Muscle of leg (tissue), 3 donors: ENCODE measurements at regions not wholly inside any gene's neighbourhood (a gene's known extent, or its start where the extent isn't known, plus 50 kb on each side); places are given as distances from the start of the nearest gene placed in this dataset.

ENCODE experiments used
- DNase-seq: peaks from one replicate; pipeline ENCODE4 v3.0.0; 2013
- H3K27ac ChIP-seq: one replicate; pipeline ENCODE4 v1.5.1; 2013; ENCODE audit warnings: mild to moderate bottlenecking, low read length, control low read depth
- H3K27me3 ChIP-seq: one replicate; pipeline ENCODE4 v1.6.1; 2013; ENCODE audit warnings: low read length; ENCODE audit not compliant: control insufficient read depth, insufficient read depth
- H3K36me3 ChIP-seq: one replicate; pipeline ENCODE4 v1.6.1; 2013; ENCODE audit warnings: low read length; ENCODE audit not compliant: control insufficient read depth, insufficient read depth
- H3K4me1 ChIP-seq: one replicate; pipeline ENCODE4 v1.6.1; 2013; ENCODE audit warnings: low read length; ENCODE audit not compliant: control insufficient read depth, insufficient read depth
- H3K4me3 ChIP-seq: one replicate; pipeline ENCODE4 v1.5.1; 2013; ENCODE audit warnings: low read length, control low read depth
- H3K9me3 ChIP-seq: replicated peaks from 2 replicates; pipeline ENCODE4 v1.6.1; 2013; ENCODE audit warnings: low read depth, low read length; ENCODE audit not compliant: control insufficient read depth
- WGBS: methylation state at CpG from one replicate; pipeline ENCODE4 v1.1.5; 2013; ENCODE audit warnings: missing lambda C conversion rate; ENCODE audit not compliant: insufficient coverage; 5-methylcytosine and 5-hydroxymethylcytosine counted together

GRCh38 chr2:60053791-60054190 lies 499.7 kb downstream of the BCL11A start:
- WGBS = 75% methylated on average over 2 of the region's 4 CpGs
- no peak overlapping the region for H3K27ac ChIP-seq
- peaks cover 13% of the 10 kb centered on the region for H3K27me3 ChIP-seq
- no peak overlapping the region for H3K4me3 ChIP-seq
- no peak for DNase-seq
- no peaks in the 10 kb centered on the region for H3K9me3 ChIP-seq
- H3K4me1 ChIP-seq = peaks cover 2% of the 10 kb centered on the region
- no peaks in the 10 kb centered on the region for H3K36me3 ChIP-seq

- Histone ChIP-seq H3K36me3 (no peaks in the 10 kb centered on the region), H3K9me3 (no peaks in the 10 kb centered on the region), H3K27ac (no peak overlapping the region), H3K27me3 (peaks cover 13% of the 10 kb centered on the region), H3K4me1 (peaks cover 8% of the 10 kb centered on the region), H3K4me3 (no peak overlapping the region)
- no CpG with 5 or more reads among the region's 3 CpGs for WGBS
- no peak for DNase-seq
These were observed 500.9 kb downstream of the BCL11A start for GRCh38 chr2:60052601-60053000.

GRCh38 chr2:60051991-60052390 lies 501.5 kb downstream of the BCL11A start:
- H3K27me3 ChIP-seq = peaks cover 13% of the 10 kb centered on the region
- peaks cover 8% of the 10 kb centered on the region for H3K4me1 ChIP-seq
- no peaks in the 10 kb centered on the region for H3K9me3 ChIP-seq
- WGBS = 95% methylated on average over 2 of the region's 4 CpGs
- no peak for DNase-seq
- H3K36me3 ChIP-seq = no peaks in the 10 kb centered on the region
- no peak overlapping the region for H3K27ac ChIP-seq
- no peak overlapping the region for H3K4me3 ChIP-seq

GRCh38 chr2:60047944-60048525 lies 505.4 kb downstream of the BCL11A start:
- peak; percentile 57 for DNase-seq
- Histone ChIP-seq H3K36me3 (no peaks in the 10 kb centered on the region), H3K27me3 (peaks cover 13% of the 10 kb centered on the region), H3K4me1 (peaks cover 6% of the 10 kb centered on the region), H3K4me3 (no peak overlapping the region), H3K9me3 (no peaks in the 10 kb centered on the region), H3K27ac (no peak overlapping the region)
- no CpG with 5 or more reads among the region's 4 CpGs for WGBS

- WGBS = no CpG with 5 or more reads among the region's 2 CpGs
- no peak overlapping the region for H3K27ac ChIP-seq
These were observed 506.1 kb downstream of the BCL11A start for GRCh38 chr2:60047347-60047746.

GRCh38 chr2:60046529-60046928 lies 506.9 kb downstream of the BCL11A start:
- Histone ChIP-seq H3K4me3 (no peak overlapping the region), H3K36me3 (no peaks in the 10 kb centered on the region), H3K27me3 (peaks cover 3% of the 10 kb centered on the region), H3K4me1 (peaks cover 6% of the 10 kb centered on the region), H3K9me3 (no peaks in the 10 kb centered on the region), H3K27ac (no peak overlapping the region)
- DNase-seq = no peak
- 100% methylated on average over 1 of the region's 4 CpGs for WGBS

More at GRCh38 chr2:60047347-60047746, 506.1 kb downstream of the BCL11A start:
- Histone ChIP-seq H3K9me3 (no peaks in the 10 kb centered on the region), H3K27me3 (peaks cover 9% of the 10 kb centered on the region), H3K4me1 (peaks cover 6% of the 10 kb centered on the region), H3K36me3 (no peaks in the 10 kb centered on the region), H3K4me3 (no peak overlapping the region)
- DNase-seq = no peak

GRCh38 chr2:60045456-60045855 lies 508.0 kb downstream of the BCL11A start:
- H3K36me3 ChIP-seq = no peaks in the 10 kb centered on the region
- DNase-seq = no peak
- no peaks in the 10 kb centered on the region for H3K9me3 ChIP-seq
- H3K27ac ChIP-seq = no peak overlapping the region
- peaks cover 6% of the 10 kb centered on the region for H3K4me1 ChIP-seq
- no CpG with 5 or more reads among the region's 1 CpG for WGBS
- H3K27me3 ChIP-seq = no peaks in the 10 kb centered on the region
- no peak overlapping the region for H3K4me3 ChIP-seq

- H3K27ac ChIP-seq = no peak overlapping the region
- no peak overlapping the region for H3K4me3 ChIP-seq
- WGBS = no CpG with 5 or more reads among the region's 1 CpG
- no peaks in the 10 kb centered on the region for H3K36me3 ChIP-seq
- DNase-seq = no peak
- peaks cover 6% of the 10 kb centered on the region for H3K4me1 ChIP-seq
- H3K9me3 ChIP-seq = no peaks in the 10 kb centered on the region
- no peaks in the 10 kb centered on the region for H3K27me3 ChIP-seq
These were observed 509.0 kb downstream of the BCL11A start for GRCh38 chr2:60044484-60044883.

- Histone ChIP-seq H3K9me3 (no peaks in the 10 kb centered on the region), H3K4me3 (no peak overlapping the region), H3K27ac (no peak overlapping the region), H3K36me3 (no peaks in the 10 kb centered on the region), H3K4me1 (no peaks in the 10 kb centered on the region), H3K27me3 (no peaks in the 10 kb centered on the region)
- no peak for DNase-seq
- WGBS = no CpG with 5 or more reads among the region's 3 CpGs
These were observed 511.4 kb downstream of the BCL11A start for GRCh38 chr2:60042023-60042422.

GRCh38 chr2:60033325-60033724 lies 520.1 kb downstream of the BCL11A start:
- Histone ChIP-seq H3K36me3 (no peaks in the 10 kb centered on the region), H3K27ac (no peak overlapping the region), H3K4me1 (no peaks in the 10 kb centered on the region), H3K4me3 (no peak overlapping the region), H3K27me3 (no peaks in the 10 kb centered on the region), H3K9me3 (peaks cover 8% of the 10 kb centered on the region)
- DNase-seq = no peak
- WGBS = 92% methylated on average over 2 of the region's 4 CpGs

GRCh38 chr2:60029566-60029883 lies 523.9 kb downstream of the BCL11A start:
- H3K4me1 ChIP-seq = no peaks in the 10 kb centered on the region
- H3K27ac ChIP-seq = no peak overlapping the region
- no peaks in the 10 kb centered on the region for H3K27me3 ChIP-seq
- peaks cover 5% of the 10 kb centered on the region for H3K9me3 ChIP-seq
- H3K36me3 ChIP-seq = no peaks in the 10 kb centered on the region
- no CpG with 5 or more reads among the region's 1 CpG for WGBS
- no peak for DNase-seq
- no peak overlapping the region for H3K4me3 ChIP-seq
